CD14-positive monocyte (primary cell): ENCODE measurements at regions not wholly inside any gene's neighbourhood (a gene's known extent, or its start where the extent isn't known, plus 50 kb on each side); places are given as distances from the start of the nearest gene placed in this dataset.

Experiments used
- DNase-seq, 3 donors: peaks; one replicate each; pipeline ENCODE4 v3.0.0-alpha.2; 2011 to 2022
- H2AFZ ChIP-seq: 2 replicates; pipeline ENCODE4 v1.6.0; 2012; ENCODE audit warnings: mild to moderate bottlenecking, low read depth, low read length, inconsistent platforms; ENCODE audit not compliant: insufficient read depth, poor library complexity, severe bottlenecking
- H3K27ac ChIP-seq, 2 donors: 1 replicate in 1 of 2; 2 replicates in 1 of 2; pipeline ENCODE4 v1.5.1; 2012 to 2013; ENCODE audit warnings: low read length in 2 of 2, control low read depth in 1 of 2, inconsistent platforms in 1 of 2, low read depth in 1 of 2, mild to moderate bottlenecking in 1 of 2
- H3K27me3 ChIP-seq, 2 donors: one replicate each; pipeline versions ENCODE4 v1.6.0 to v1.6.1; 2011 to 2013; ENCODE audit warnings: low read length in 2 of 2; ENCODE audit not compliant: control insufficient read depth in 2 of 2, insufficient read depth in 2 of 2
- H3K36me3 ChIP-seq, 2 donors: replicated peaks in 1 of 2; 1 replicate in 1 of 2; 2 replicates in 1 of 2; pipeline versions ENCODE4 v1.5.1 to v1.6.1; 2012 to 2013; ENCODE audit warnings: low read length in 2 of 2, control low read depth in 1 of 2, inconsistent platforms in 1 of 2, mild to moderate bottlenecking in 1 of 2; ENCODE audit not compliant: insufficient read depth in 2 of 2, control insufficient read depth in 1 of 2
- H3K4me1 ChIP-seq, 2 donors: 1 replicate in 1 of 2; 2 replicates in 1 of 2; pipeline versions ENCODE4 v1.5.1 to v1.6.1; 2012 to 2013; ENCODE audit warnings: low read length in 2 of 2, control low read depth in 1 of 2, inconsistent platforms in 1 of 2, mild to moderate bottlenecking in 1 of 2, moderate library complexity in 1 of 2; ENCODE audit not compliant: insufficient read depth in 2 of 2, control insufficient read depth in 1 of 2
- H3K4me2 ChIP-seq: replicated peaks from 2 replicates; pipeline ENCODE3; 2012; ENCODE audit warnings: low read length, moderate library complexity, mild to moderate bottlenecking; ENCODE audit not compliant: poor library complexity, severe bottlenecking; ENCODE audit errors: extremely low read depth
- H3K4me3 ChIP-seq, 3 experiments: fragments of 200-600 bp in 1 of 3; sonication (generic) in 1 of 3; replicated peaks in 1 of 3; 1 replicate in 2 of 3; 2 replicates in 1 of 3; pipeline ENCODE4 v1.5.1; 2011 to 2013; ENCODE audit warnings: low read length in 3 of 3, mild to moderate bottlenecking in 3 of 3, control low read depth in 2 of 3, low read depth in 2 of 3, inconsistent platforms in 1 of 3, moderate library complexity in 1 of 3
- H3K79me2 ChIP-seq: 2 replicates; pipeline ENCODE4 v1.6.0; 2012; ENCODE audit warnings: mild to moderate bottlenecking, control low read depth, inconsistent platforms, low read length, moderate library complexity; ENCODE audit not compliant: insufficient read depth
- H3K9ac ChIP-seq: 2 replicates; pipeline ENCODE4 v1.6.0; 2017; ENCODE audit warnings: low read length, mild to moderate bottlenecking; ENCODE audit not compliant: insufficient read depth, poor library complexity, severe bottlenecking
- H3K9me3 ChIP-seq, 2 donors: replicated peaks in 1 of 2; 1 replicate in 1 of 2; 2 replicates in 1 of 2; pipeline versions ENCODE4 v1.5.1 to v1.6.1; 2012 to 2013; ENCODE audit warnings: low read length in 2 of 2, control low read depth in 1 of 2; ENCODE audit not compliant: control insufficient read depth in 1 of 2, insufficient read depth in 1 of 2
- H4K20me1 ChIP-seq: 2 replicates; pipeline ENCODE4 v1.6.0; 2012; ENCODE audit warnings: mild to moderate bottlenecking, low read length, control low read depth, moderate library complexity; ENCODE audit not compliant: insufficient read depth
- H3K27ac Mint-ChIP-seq, 7 donors: one replicate each; pipeline ENCODE4 v1.8.0; 2020; ENCODE audit warnings: mild to moderate bottlenecking in 7 of 7, mixed read lengths in 7 of 7, moderate library complexity in 6 of 7, inconsistent platforms in 2 of 7
- H3K27me3 Mint-ChIP-seq, 3 donors: one replicate each; pipeline ENCODE4 v1.8.0; 2021 to 2022; ENCODE audit warnings: low read depth in 3 of 3, mild to moderate bottlenecking in 3 of 3, mixed read lengths in 3 of 3, moderate library complexity in 3 of 3, inconsistent platforms in 1 of 3
- H3K36me3 Mint-ChIP-seq, 2 donors: one replicate each; pipeline ENCODE4 v1.8.0; 2020; ENCODE audit warnings: mixed read lengths in 2 of 2, inconsistent platforms in 1 of 2, mild to moderate bottlenecking in 1 of 2
- H3K4me1 Mint-ChIP-seq: one replicate; pipeline ENCODE4 v1.8.0; 2020; ENCODE audit warnings: mild to moderate bottlenecking, mixed read lengths
- H3K4me3 Mint-ChIP-seq, 2 donors: one replicate each; pipeline ENCODE4 v1.8.0; 2020; ENCODE audit warnings: mild to moderate bottlenecking in 2 of 2, mixed read lengths in 2 of 2, moderate library complexity in 1 of 2
- H3K9me3 Mint-ChIP-seq, 7 donors: one replicate each; pipeline ENCODE4 v1.8.0; 2020 to 2022; ENCODE audit warnings: mixed read lengths in 7 of 7, mild to moderate bottlenecking in 6 of 7, moderate library complexity in 6 of 7, inconsistent platforms in 2 of 7
- CTCF ChIP-seq: fragments of 200-600 bp; IDR thresholded peaks from one replicate; pipeline ENCODE4 v1.8.0; 2022; ENCODE audit warnings: antibody characterized with exemption, mild to moderate bottlenecking
- WGBS: methylation state at CpG from one replicate; pipeline ENCODE4 v1.1.5; 2013; ENCODE audit warnings: missing lambda C conversion rate; ENCODE audit not compliant: insufficient coverage; 5-methylcytosine and 5-hydroxymethylcytosine counted together
- intact Hi-C, 2 donors: fragments of 100-400 bp; cut with micrococcal nuclease; formaldehyde crosslinking; loops; one replicate each; pipeline versions ENCODE4 v1.15.0 to v1.15.1; 2023

GRCh38 chr16:74052016-74052415 is 244.6 kb upstream of the PSMD7 start:
- intact Hi-C loops: no loop called here
- Histone ChIP-seq H3K9me3 (no peaks in the 10 kb centered on the region), H3K9ac (no peak overlapping the region), H4K20me1 (no peaks in the 10 kb centered on the region), H3K79me2 (no peaks in the 10 kb centered on the region), H3K4me3 (no peak overlapping the region), H3K4me1 (no peaks in the 10 kb centered on the region), H3K27me3 (no peaks in the 10 kb centered on the region), H3K27ac (no peak overlapping the region), H3K4me2 (no peak overlapping the region), H2AFZ (no peak overlapping the region), H3K36me3 (no peaks in the 10 kb centered on the region)
- DNase-seq: no peak
- peaks cover 6% of the 10 kb centered on the region for H3K4me1 Mint-ChIP-seq
- no peak for TF ChIP-seq CTCF
- peaks cover 0 to 3% (median 0%) of the 10 kb centered on the region in 3 donors for H3K27me3 Mint-ChIP-seq
- no peak overlapping the region for H3K27ac Mint-ChIP-seq
- peaks cover 1 to 8% (median 6%) of the 10 kb centered on the region in 7 donors for H3K9me3 Mint-ChIP-seq
- no peak overlapping the region for H3K4me3 Mint-ChIP-seq
- WGBS: 29% methylated on average over 1 of the region's 1 CpG
- H3K36me3 Mint-ChIP-seq: no peaks in the 10 kb centered on the region

- Histone ChIP-seq H3K27me3 (no peaks in the 10 kb centered on the region), H4K20me1 (no peaks in the 10 kb centered on the region), H3K4me1 (no peaks in the 10 kb centered on the region), H3K27ac (no peak overlapping the region), H3K9me3 (no peaks in the 10 kb centered on the region), H3K79me2 (no peaks in the 10 kb centered on the region), H3K4me3 (no peak overlapping the region), H3K36me3 (no peaks in the 10 kb centered on the region), H3K4me2 (no peak overlapping the region), H3K9ac (no peak overlapping the region), H2AFZ (no peak overlapping the region)
- no peak for TF ChIP-seq CTCF
- no peak for DNase-seq
- H3K27ac Mint-ChIP-seq: no peak overlapping the region
- peaks cover 6% of the 10 kb centered on the region for H3K4me1 Mint-ChIP-seq
- intact Hi-C loops: no loop called here
- 100% methylated on average over 4 of the region's 4 CpGs for WGBS
- no peaks in the 10 kb centered on the region for H3K36me3 Mint-ChIP-seq
- H3K9me3 Mint-ChIP-seq: peaks cover 0 to 2% (median 0%) of the 10 kb centered on the region in 7 donors
- peaks cover 0 to 3% (median 0%) of the 10 kb centered on the region in 3 donors for H3K27me3 Mint-ChIP-seq
- no peak overlapping the region for H3K4me3 Mint-ChIP-seq
Observed at GRCh38 chr16:74049027-74049426, 247.6 kb upstream of the PSMD7 start.
